Mesothelial cell of epicardium (in vitro differentiated cells): ENCODE measurements at regions not wholly inside any gene's neighbourhood (a gene's known extent, or its start where the extent isn't known, plus 50 kb on each side); places are given as distances from the start of the nearest gene placed in this dataset.
"Not testable (repeated sequence)": the region's sequence is repeated elsewhere in the genome, so short reads cannot be mapped to it uniquely, and the experiment has no call there.

Source experiments
- DNase-seq, 2 experiments: peaks; one replicate each; pipeline ENCODE4 v3.0.0; 2021; ENCODE audit warnings: low spot score in 2 of 2; ENCODE audit not compliant: unreplicated experiment in 2 of 2
- H3K27ac Mint-ChIP-seq: 2 replicates; pipeline ENCODE4 v1.8.0; 2021; ENCODE audit warnings: mixed read lengths
- H3K27me3 Mint-ChIP-seq: 2 replicates; pipeline ENCODE4 v1.8.0; 2021; ENCODE audit warnings: low read depth, mixed read lengths
- H3K36me3 Mint-ChIP-seq: 2 replicates; pipeline ENCODE4 v1.8.0; 2021; ENCODE audit warnings: mixed read lengths
- H3K4me1 Mint-ChIP-seq: 2 replicates; pipeline ENCODE4 v1.8.0; 2021; ENCODE audit warnings: mixed read lengths
- H3K4me3 Mint-ChIP-seq: 2 replicates; pipeline ENCODE4 v1.8.0; 2021; ENCODE audit warnings: mild to moderate bottlenecking, moderate library complexity, mixed read lengths
- H3K9me3 Mint-ChIP-seq: 2 replicates; pipeline ENCODE4 v1.8.0; 2021; ENCODE audit warnings: mixed read lengths
- CTCF ChIP-seq: fragments of 200-600 bp; sonication (generic); IDR thresholded peaks from one replicate; pipeline ENCODE4 v1.5.0; 2021; ENCODE audit warnings: antibody characterized with exemption; ENCODE audit not compliant: unreplicated experiment

GRCh38 chr4:45283352-45283751 lies 557.0 kb upstream of the GNPDA2 start:
- DNase-seq: no peak
- Mint-ChIP-seq H3K36me3 (no peaks in the 10 kb centered on the region), H3K27ac (no peak overlapping the region), H3K4me1 (no peaks in the 10 kb centered on the region), H3K9me3 (no peaks in the 10 kb centered on the region), H3K27me3 (peaks cover 2% of the 10 kb centered on the region), H3K4me3 (no peak overlapping the region)
- TF ChIP-seq CTCF: no peak

- peaks cover 2% of the 10 kb centered on the region for H3K27me3 Mint-ChIP-seq
- no peak for TF ChIP-seq CTCF
- no peaks in the 10 kb centered on the region for H3K36me3 Mint-ChIP-seq
- H3K4me3 Mint-ChIP-seq: no peak overlapping the region
- H3K9me3 Mint-ChIP-seq: no peaks in the 10 kb centered on the region
- DNase-seq: no peak
- H3K27ac Mint-ChIP-seq: no peak overlapping the region
- H3K4me1 Mint-ChIP-seq: no peaks in the 10 kb centered on the region
These were observed 553.8 kb upstream of the GNPDA2 start for GRCh38 chr4:45280121-45280520.

GRCh38 chr4:45275862-45276261 lies 549.5 kb upstream of the GNPDA2 start:
- Mint-ChIP-seq H3K9me3 (no peaks in the 10 kb centered on the region), H3K27ac (no peak overlapping the region), H3K27me3 (peaks cover 2% of the 10 kb centered on the region), H3K36me3 (no peaks in the 10 kb centered on the region), H3K4me3 (no peak overlapping the region), H3K4me1 (no peaks in the 10 kb centered on the region)
- no peak for TF ChIP-seq CTCF
- no peak for DNase-seq

- DNase-seq, H3K4me3 Mint-ChIP-seq, H3K27me3 Mint-ChIP-seq, H3K4me1 Mint-ChIP-seq, H3K27ac Mint-ChIP-seq, H3K36me3 Mint-ChIP-seq: not testable (repeated sequence)
- peaks cover 23% of the 10 kb centered on the region for H3K9me3 Mint-ChIP-seq
These were observed 521.8 kb upstream of the GNPDA2 start for GRCh38 chr4:45248106-45248505.

GRCh38 chr4:45241976-45242375 lies 515.6 kb upstream of the GNPDA2 start:
- Mint-ChIP-seq H3K27me3 (no peaks in the 10 kb centered on the region), H3K27ac (no peak overlapping the region), H3K36me3 (no peaks in the 10 kb centered on the region), H3K4me1 (no peaks in the 10 kb centered on the region), H3K9me3 (peaks cover 5% of the 10 kb centered on the region), H3K4me3 (no peak overlapping the region)
- no peak for TF ChIP-seq CTCF
- no peak for DNase-seq

- no peak for TF ChIP-seq CTCF
- Mint-ChIP-seq H3K4me1 (no peaks in the 10 kb centered on the region), H3K27me3 (no peaks in the 10 kb centered on the region), H3K4me3 (no peak overlapping the region), H3K27ac (no peak overlapping the region), H3K36me3 (no peaks in the 10 kb centered on the region), H3K9me3 (peaks cover 7% of the 10 kb centered on the region)
- no peak for DNase-seq
These were observed 502.9 kb upstream of the GNPDA2 start for GRCh38 chr4:45229206-45229605.
